SK-N-SH (cell line): ENCODE measurements at regions not wholly inside any gene's neighbourhood (a gene's known extent, or its start where the extent isn't known, plus 50 kb on each side); places are given as distances from the start of the nearest gene placed in this dataset.

Experiments used
- CTCF ChIP-seq: fragments of 200-600 bp; sonication (generic); IDR thresholded peaks from 2 replicates; pipeline ENCODE4 v1.6.1; 2017; ENCODE audit warnings: antibody characterized with exemption, mild to moderate bottlenecking, moderate library complexity
- GATA2 ChIP-seq: sonication (generic); formaldehyde crosslinking; IDR thresholded peaks from 2 replicates; pipeline ENCODE4 v1.5.0; 2020; ENCODE audit warnings: mild to moderate bottlenecking, missing genetic modification reagents
- JUND ChIP-seq: IDR thresholded peaks from 2 replicates; pipeline ENCODE4 v1.4.0; 2012
- MAX ChIP-seq: IDR thresholded peaks from 2 replicates; pipeline ENCODE4 v1.4.0; 2012; ENCODE audit warnings: low read depth
- MXI1 ChIP-seq: IDR thresholded peaks from 2 replicates; pipeline ENCODE4 v1.6.1; 2012; ENCODE audit warnings: mild to moderate bottlenecking, low read depth, low read length, improper control_type of control experiment
- RAD21 ChIP-seq: IDR thresholded peaks from 2 replicates; pipeline ENCODE4 v1.6.1; 2012; ENCODE audit warnings: mild to moderate bottlenecking, low read length
- SIN3A ChIP-seq: IDR thresholded peaks from 2 replicates; pipeline ENCODE4 v1.6.1; 2012; ENCODE audit warnings: low read depth, mild to moderate bottlenecking, low read length, moderate library complexity, borderline replicate concordance
- YY1 ChIP-seq: IDR thresholded peaks from 2 replicates; pipeline ENCODE4 v1.4.0; 2012; ENCODE audit warnings: low read depth, mild to moderate bottlenecking
- ZBTB33 ChIP-seq: IDR thresholded peaks from 2 replicates; pipeline ENCODE4 v1.4.0; 2012; ENCODE audit warnings: low read depth, borderline replicate concordance

- TF ChIP-seq JUND, result no peak
- TF ChIP-seq CTCF, result no peak
- no peak for TF ChIP-seq MXI1
- TF ChIP-seq YY1, result no peak
- no peak for TF ChIP-seq GATA2 (CRISPR knock-in tag)
- TF ChIP-seq MAX, result no peak
- TF ChIP-seq RAD21, result no peak
- no peak for TF ChIP-seq ZBTB33
- TF ChIP-seq SIN3A, result no peak
Measured at GRCh38 chr14:106837870-106838269, 1311.5 kb downstream of the TMEM121 start.
